ENCODE measurements at regions not wholly inside any gene's neighbourhood (a gene's known extent, or its start where the extent isn't known, plus 50 kb on each side); places are given as distances from the start of the nearest gene placed in this dataset.

DNA sequence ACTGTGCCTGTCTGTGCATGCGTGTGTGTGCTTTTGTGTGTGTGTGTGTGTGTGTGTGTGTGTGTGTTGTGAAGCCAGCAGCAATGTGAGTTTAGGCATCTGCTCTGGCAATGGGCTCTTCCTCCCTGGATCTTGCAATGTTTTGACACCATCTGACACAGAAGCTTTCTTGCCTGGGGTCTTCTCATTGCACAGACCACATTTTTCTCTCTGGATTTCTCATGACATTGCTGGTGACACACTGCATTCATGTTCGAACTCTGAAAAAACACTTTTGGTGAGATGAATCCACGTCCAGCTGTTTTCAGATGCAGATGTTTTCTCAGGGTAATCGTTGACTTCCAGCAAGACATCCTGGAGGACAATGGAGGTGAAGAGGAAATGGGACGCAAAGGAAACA is 63.0 kb upstream of the FZD8 start:
- TF ChIP-seq EP300 (IDR thresholded peaks at IDR 0.05): no peak
- TF ChIP-seq, protein P1, sequence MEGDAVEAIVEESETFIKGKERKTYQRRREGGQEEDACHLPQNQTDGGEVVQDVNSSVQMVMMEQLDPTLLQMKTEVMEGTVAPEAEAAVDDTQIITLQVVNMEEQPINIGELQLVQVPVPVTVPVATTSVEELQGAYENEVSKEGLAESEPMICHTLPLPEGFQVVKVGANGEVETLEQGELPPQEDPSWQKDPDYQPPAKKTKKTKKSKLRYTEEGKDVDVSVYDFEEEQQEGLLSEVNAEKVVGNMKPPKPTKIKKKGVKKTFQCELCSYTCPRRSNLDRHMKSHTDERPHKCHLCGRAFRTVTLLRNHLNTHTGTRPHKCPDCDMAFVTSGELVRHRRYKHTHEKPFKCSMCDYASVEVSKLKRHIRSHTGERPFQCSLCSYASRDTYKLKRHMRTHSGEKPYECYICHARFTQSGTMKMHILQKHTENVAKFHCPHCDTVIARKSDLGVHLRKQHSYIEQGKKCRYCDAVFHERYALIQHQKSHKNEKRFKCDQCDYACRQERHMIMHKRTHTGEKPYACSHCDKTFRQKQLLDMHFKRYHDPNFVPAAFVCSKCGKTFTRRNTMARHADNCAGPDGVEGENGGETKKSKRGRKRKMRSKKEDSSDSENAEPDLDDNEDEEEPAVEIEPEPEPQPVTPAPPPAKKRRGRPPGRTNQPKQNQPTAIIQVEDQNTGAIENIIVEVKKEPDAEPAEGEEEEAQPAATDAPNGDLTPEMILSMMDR (IDR thresholded peaks at IDR 0.05): no peak
- no peak for TF ChIP-seq POLR2AphosphoS5 (IDR thresholded peaks at IDR 0.05)
- no peak for TF ChIP-seq POLR2A (IDR thresholded peaks at IDR 0.05)
- no peaks in the 10 kb centered on the region for H3K36me3 ChIP-seq
- no peaks in the 10 kb centered on the region for H3K4me1 ChIP-seq
- no peak overlapping the region for H3K27ac ChIP-seq
- H3K9me3 ChIP-seq: peaks cover 3% of the 10 kb centered on the region
- no peak overlapping the region for H3K4me3 ChIP-seq
- WGBS: 57% methylated on average over 5 of the region's 5 CpGs
- H3K27me3 ChIP-seq: peaks cover 7% of the 10 kb centered on the region
- DNase-seq (ENCODE audit: low spot score in 2 of 2): no peak

DNA sequence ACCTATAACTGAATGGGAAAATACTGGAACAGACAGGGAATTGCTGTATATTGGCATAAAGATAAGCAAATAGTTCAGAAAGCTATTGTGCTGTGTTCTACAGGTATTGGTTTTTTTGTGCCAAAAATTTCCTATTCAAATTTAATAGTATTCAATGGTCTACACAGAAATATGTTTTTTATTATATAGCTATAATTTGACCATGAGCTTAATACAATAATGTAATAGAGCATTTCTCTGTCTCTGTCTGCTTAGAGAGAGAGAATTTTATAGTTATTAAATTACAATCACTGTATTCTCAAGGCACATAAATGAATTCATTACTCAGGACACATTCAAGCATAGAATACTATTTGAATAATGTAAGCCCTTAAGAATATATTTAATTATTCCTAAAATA is 62.3 kb upstream of the FZD8 start:
- Histone ChIP-seq H3K27ac (no peak overlapping the region), H3K9me3 (peaks cover 3% of the 10 kb centered on the region), H3K4me3 (no peak overlapping the region), H3K36me3 (no peaks in the 10 kb centered on the region), H3K4me1 (no peaks in the 10 kb centered on the region), H3K27me3 (peaks cover 7% of the 10 kb centered on the region)
- no peak for DNase-seq (ENCODE audit: low spot score in 2 of 2)
- TF ChIP-seq, protein P1 (IDR thresholded peaks at IDR 0.05): no peak
- TF ChIP-seq POLR2A (IDR thresholded peaks at IDR 0.05) (no peak), EP300 (IDR thresholded peaks at IDR 0.05) (no peak), POLR2AphosphoS5 (IDR thresholded peaks at IDR 0.05) (no peak)

DNA sequence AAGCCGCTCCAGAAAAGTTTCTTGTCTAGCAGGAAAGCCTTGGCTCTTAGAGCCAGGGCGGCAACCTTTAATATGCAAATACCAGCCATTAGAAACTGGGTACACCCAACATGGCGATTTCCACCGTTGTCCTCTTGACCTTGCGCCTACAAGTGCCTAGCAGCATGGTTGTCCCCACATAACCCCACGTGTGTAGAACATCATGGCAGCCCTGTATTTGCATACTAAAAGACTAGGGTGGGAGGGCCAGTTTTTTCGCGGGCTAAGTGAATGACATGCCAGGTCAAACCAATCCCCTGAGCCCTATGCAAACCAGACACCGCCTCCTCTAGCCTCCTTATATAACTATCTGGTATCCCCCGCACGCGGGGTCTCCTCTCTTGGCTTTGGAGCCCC is 58.4 kb upstream of the FZD8 start:
- Histone ChIP-seq H3K27ac (no peak overlapping the region), H3K27me3 (peaks cover 7% of the 10 kb centered on the region), H3K36me3 (no peaks in the 10 kb centered on the region), H3K9me3 (no peaks in the 10 kb centered on the region), H3K4me3 (no peak overlapping the region), H3K4me1 (no peaks in the 10 kb centered on the region)
- no peak for DNase-seq (ENCODE audit: low spot score in 2 of 2)
- TF ChIP-seq POLR2AphosphoS5 (IDR thresholded peaks at IDR 0.05) (no peak), EP300 (IDR thresholded peaks at IDR 0.05) (no peak), POLR2A (IDR thresholded peaks at IDR 0.05) (no peak)
- TF ChIP-seq, protein P1 (IDR thresholded peaks at IDR 0.05): no peak
- whole genome bisulfite sequencing: 81% methylated on average over 12 of the region's 12 CpGs

DNA sequence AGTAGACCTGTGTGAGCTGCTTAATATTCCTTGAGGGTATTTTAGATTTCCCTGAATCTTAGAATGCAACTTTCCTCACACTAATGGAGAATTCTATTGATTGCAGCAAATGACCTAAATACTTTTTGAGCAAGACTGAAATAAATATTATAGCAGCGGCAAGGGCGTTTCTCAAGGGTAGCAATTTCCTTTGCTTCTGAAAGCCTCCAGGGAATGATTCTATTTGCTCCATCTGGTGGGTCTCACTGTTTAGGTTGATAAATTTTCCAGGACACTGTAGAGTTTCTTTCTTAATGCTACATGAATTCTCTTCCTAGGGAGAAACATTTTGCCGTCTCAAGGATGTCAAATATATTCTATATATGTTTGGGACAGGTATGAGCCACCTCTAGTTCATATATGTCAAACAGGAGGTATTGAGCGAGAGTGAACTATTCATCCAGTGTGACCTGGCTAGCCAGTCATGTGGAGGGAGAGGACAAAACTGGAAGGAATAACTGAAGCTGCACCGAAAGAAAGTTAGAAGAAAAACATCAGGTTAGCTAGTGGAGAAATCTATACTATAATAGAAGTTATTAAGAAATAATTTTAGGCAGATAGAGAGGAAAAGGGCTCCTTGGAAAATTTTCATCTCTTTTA is 57.9 kb upstream of the FZD8 start:
- Histone ChIP-seq H3K27me3 (peaks cover 7% of the 10 kb centered on the region), H3K27ac (no peak overlapping the region), H3K36me3 (no peaks in the 10 kb centered on the region), H3K4me3 (no peak overlapping the region), H3K9me3 (no peaks in the 10 kb centered on the region), H3K4me1 (no peaks in the 10 kb centered on the region)
- no peak for DNase-seq (ENCODE audit: low spot score in 2 of 2)
- WGBS: 63% methylated on average over 5 of the region's 5 CpGs
- no peak for TF ChIP-seq EP300 (IDR thresholded peaks at IDR 0.05)
- TF ChIP-seq POLR2AphosphoS5 (IDR thresholded peaks at IDR 0.05): no peak
- TF ChIP-seq, protein P1 (IDR thresholded peaks at IDR 0.05): no peak
- no peak for TF ChIP-seq POLR2A (IDR thresholded peaks at IDR 0.05)

DNA sequence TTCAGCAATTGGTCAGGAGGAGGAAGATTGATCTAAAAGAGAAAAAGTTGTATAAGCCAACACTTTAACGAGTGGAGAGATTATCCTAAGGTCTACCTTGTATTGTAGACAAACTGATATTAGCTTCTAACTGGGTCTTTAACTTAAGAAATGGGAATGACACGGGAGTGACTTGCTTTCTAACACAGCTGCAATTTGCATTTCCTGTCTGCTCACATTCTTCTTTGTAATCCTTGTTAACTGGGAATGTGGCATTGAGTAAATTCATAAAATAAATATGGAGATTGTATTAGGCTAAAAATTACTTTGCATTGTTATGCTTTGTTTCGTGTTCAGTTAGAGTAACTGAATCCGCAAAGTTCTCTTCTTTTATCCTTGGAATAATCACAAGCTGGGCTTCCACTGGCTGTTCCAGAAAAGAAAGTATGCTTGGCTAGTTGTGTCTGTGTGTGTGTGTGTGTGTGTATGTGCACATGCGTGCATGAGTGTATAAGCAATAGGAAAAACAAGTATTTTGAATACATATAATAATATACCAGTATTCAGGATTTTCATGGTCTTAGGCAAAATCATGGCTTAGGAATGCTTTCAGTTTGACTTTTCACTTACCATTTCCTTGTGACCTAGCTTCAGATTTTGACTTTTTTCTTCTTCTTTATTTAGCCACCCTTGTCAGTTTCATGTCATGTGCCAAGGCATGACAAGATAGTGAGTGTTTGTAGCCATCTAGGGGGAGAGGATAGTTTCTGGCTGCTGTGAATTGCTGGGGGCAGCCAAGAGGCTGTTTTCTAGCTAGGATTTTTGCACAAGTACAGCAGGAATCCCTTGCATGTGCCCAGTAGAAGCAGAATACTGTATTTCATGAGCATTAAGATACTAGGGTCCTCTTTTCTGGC is 54.5 kb upstream of the FZD8 start:
- Histone ChIP-seq H3K4me3 (no peak overlapping the region), H3K27me3 (peaks cover 7% of the 10 kb centered on the region), H3K36me3 (no peaks in the 10 kb centered on the region), H3K27ac (no peak overlapping the region), H3K9me3 (no peaks in the 10 kb centered on the region), H3K4me1 (no peaks in the 10 kb centered on the region)
- WGBS: 56% methylated on average over 5 of the region's 5 CpGs
- TF ChIP-seq EP300 (IDR thresholded peaks at IDR 0.05): no peak
- TF ChIP-seq POLR2AphosphoS5 (IDR thresholded peaks at IDR 0.05): no peak
- DNase-seq (ENCODE audit: low spot score in 2 of 2): no peak
